ENCODE measurements at regions not wholly inside any gene's neighbourhood (a gene's known extent, or its start where the extent isn't known, plus 50 kb on each side); places are given as distances from the start of the nearest gene placed in this dataset.

- TF ChIP-seq CTCF (IDR thresholded peaks at IDR 0.05) = no peak
- no peak for TF ChIP-seq EP300 (IDR thresholded peaks at IDR 0.05)
- no peak for TF ChIP-seq POLR2A (IDR thresholded peaks at IDR 0.05)
Observed at GRCh38 chr6:166714187-166714510, 87.1 kb upstream of the RPS6KA2 start.

Data from tibial nerve (tissue), 4 donors.